NCI-H526 (cell line): ENCODE measurements at regions not wholly inside any gene's neighbourhood (a gene's known extent, or its start where the extent isn't known, plus 50 kb on each side); places are given as distances from the start of the nearest gene placed in this dataset.

ENCODE experiments used
- DNase-seq, 2 experiments: peaks; one replicate each; lab custom pipeline; 2025; lab: John Stamatoyannopoulos, UW

DNA sequence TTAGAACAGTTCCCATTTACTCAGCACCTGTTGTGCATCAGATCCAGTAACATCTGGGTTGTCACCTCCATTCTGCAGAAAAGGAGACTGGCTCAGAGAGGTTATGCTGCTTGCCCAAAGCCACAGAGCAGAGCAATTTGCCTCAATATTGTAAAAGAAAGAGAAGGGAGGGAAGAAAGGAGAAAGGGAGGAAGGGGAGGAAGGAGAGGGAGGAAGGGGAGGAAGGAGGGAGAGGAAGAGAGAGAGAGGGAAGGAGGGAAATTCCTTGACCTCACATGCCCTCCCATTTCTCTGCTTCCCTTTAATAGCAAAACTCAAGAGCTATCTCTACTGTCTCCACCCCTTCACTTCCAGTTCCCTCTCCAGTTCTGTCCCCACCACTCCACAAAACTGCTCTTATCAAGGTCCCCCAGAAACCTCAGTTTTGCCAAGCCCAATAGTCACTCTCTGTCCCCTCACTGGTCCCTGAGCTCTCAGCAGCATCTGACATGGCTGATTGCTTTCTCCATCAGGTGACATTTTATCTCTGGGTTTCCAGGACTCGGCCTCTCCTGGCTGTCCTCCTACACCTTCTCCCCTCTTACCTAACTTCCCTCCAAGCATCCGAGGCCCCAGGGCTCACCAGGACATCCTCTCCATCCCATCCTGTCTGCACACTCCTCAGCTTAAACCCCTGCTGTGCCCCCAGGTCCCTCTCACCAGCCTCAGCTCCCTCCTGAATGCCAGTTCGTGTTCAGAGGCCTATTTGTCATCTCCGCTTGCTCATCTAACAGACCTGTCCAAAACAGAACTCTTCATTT lies 104.7 kb upstream of the LINGO1 start:
- DNase-seq, result no peak

DNA sequence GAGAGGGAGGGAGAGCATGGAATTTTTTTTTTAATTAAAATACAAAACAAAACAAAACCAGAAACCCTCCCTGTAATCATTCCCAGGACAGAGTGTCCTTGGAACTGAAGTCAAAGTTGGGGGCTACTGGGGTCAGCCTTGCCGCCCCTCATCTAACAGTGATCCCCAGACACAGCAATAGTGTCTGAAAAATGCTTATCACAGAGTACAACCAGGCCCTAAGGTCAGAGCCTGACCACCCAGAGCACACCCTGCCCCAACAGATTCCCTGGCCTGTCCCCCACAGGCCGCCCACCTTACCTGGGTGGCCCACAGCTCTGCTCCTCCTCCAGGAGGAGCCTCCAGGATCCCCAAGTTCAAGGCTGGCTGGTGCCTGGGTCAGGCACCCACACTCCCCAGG lies 101.6 kb upstream of the LINGO1 start:
- DNase-seq, result no peak

DNA sequence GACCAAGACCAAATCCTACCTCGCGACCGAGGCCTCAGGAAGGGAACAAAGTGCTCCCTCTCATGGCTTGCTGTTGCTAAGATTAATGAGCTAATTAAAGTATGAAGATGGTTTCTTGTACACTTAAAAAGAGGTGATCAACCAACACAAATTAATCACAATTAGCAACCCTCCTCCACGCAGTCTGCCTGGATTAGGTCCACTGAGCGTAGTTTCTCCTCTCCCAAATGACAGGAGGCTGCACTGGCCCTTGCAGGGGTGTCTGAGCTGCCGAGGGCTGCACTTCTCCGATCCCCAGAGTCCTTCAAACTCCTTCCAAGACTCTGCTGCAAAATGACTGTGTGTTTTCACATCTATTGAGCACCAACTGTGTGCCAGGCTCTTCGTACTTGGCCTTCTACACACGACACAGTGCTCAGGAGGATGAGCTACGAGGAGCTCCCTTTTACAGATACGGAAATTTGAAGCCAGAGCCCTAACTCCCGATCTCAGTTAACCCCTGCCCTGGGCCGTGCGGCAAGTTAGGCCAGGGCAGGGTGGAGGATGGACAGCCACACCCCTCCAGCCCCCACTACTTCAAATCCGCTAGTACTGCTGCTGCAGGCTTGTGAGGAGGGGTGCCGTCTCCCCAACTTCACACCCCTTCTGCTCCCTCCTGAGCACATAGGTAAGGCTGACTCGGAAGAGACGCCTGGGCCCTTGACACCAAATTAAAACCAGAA lies 101.0 kb upstream of the LINGO1 start:
- DNase-seq, result no peak

DNA sequence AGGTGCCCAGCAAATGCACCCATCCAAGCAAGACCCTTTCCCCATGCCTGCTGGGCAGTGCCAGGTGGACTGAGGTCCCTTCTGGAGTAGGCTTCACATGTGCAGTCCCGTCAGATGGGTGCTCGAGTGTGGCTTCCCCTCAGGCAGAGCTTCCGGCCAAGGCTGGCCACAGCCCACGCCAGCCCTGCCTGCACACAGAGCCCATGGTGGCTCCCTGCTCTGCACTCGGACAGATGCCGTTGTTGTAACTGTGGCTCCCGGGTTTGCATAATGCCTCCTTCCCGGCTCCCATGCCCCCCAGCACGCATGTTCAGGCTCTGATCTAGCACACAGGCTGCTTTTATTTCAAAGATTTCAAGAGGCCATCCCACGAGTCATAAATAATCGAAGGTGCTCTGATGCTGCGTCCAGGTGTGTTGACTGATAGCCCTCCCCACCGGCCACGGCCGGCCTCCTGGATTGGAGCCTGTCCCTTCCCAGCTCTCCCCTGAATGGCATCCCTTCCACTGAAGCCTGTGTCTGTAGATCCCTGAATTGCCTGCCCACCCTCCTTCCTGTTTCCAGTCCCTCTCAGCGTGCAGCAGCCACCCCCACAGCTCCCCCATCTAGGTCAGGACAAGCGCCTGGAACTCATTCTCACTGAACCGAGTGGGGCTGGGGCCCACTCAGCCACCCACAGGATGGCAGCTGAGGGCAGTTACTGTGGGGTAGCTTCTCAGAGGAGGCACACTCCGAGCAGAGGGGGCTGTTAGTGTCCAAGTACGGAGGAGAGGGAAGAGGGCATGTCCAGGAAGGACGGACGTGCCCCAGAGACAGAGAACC lies 100.0 kb upstream of the LINGO1 start:
- peak in 1 of 2 experiments; percentile 43 for DNase-seq

DNA sequence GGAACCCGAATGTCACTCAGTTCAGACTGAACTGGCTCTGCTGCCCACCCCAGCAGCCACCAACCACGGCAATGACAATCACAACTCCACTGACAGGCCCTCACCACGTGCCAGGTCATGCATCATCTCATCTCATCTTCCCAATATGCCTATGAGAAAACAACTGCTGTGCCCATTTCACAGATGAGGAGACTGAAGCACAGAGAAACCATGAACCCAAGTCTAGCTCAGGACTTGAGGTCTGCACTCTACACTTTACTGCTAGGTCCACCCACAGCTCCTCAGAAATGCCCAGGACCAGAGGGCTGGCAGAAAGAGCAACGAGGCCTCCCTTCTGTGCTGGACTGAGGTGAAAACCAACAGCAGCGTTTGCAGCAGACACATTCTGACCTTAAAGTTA lies 99.2 kb upstream of the LINGO1 start:
- no peak for DNase-seq

GRCh38 chr15:77731067-77731466 lies 98.4 kb upstream of the LINGO1 start:
- no peak for DNase-seq

DNA sequence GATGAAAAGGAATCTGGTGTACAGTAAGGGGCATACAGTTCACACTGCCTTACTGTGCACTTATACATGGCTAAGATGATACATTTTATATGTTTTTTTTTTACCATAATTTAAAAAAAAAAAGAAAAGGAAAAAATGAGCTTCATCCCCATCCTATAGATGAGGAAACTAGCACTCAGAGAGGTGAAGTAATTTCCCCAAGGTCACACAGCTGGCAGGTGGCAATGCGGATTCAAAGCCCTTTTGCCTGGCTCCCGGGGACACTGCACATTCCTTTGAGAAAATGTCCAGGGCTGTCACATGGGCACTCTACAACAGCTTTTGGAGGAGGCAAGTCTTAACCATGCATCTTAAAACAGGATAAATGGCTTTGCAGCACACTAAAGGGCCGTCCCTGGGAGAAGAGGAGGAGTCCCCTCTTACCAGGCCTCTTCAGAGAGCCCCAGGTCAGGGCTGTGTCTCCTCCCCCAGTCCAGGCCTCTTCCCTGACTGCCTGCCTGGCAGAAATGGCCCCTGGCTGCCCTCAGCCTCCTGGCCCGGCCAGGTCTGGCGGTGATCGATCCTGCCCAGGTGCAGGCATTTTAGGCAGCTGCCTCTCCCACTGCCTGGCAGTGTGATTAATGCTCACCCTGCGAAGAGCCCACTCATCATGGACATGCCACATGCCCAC lies 95.1 kb upstream of the LINGO1 start:
- DNase-seq, result no peak

GRCh38 chr15:77724715-77725114 lies 92.0 kb upstream of the LINGO1 start:
- DNase-seq, result no peak

GRCh38 chr15:77723756-77724155 lies 91.0 kb upstream of the LINGO1 start:
- no peak for DNase-seq

DNA sequence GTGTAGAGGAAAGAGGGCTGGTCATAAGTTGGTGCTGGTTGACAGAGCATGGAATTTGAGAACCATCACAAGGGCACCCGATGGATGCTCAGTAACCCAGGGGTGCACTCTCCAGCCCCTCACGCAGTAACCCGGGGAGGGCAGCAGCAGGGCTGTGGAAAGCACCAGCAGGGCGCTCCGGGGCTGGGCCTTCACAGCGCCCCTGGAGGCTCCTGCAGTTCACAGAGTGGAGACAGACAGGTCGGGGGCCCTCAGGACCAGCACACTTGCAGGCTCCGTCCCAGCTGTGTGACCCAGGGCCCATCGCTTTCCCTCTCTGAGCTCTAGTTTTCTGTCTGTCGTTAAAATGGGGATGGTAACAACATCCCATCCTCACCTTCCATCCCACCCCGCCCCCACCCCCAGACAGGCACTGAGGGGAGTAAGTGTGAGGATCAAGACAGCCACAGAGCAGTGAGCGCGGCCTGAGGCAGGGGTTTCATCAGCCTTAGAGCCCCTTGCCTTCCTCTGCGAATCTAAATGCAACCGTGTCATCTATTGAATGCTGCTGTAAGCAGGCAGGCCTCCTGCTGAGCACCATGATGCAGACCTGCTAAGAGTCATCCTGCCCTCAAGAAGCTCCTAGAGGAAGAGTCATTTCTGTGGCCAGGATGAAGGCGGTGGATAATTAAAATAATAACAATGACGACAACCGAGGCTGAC lies 90.2 kb upstream of the LINGO1 start:
- DNase-seq, result no peak

DNA sequence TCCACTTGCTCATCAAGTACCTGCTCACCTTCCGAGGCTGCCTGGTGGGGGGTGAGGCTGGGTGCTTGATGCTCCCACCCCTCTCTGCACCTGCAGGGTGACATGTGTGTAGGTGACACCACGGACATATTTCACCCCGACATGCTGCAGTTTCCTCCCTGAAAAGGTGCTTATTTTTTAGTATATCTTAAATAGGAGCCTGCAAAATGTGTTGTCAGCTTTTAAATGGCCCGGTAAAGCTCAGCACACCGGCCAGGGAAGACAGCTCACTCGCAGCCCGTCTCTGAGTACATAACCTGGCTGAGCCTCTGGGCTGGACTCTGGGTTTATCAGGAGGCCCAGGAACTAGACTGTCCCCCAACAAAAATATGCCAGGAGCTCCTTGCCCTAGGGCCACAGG lies 89.3 kb upstream of the LINGO1 start:
- DNase-seq, result no peak

DNA sequence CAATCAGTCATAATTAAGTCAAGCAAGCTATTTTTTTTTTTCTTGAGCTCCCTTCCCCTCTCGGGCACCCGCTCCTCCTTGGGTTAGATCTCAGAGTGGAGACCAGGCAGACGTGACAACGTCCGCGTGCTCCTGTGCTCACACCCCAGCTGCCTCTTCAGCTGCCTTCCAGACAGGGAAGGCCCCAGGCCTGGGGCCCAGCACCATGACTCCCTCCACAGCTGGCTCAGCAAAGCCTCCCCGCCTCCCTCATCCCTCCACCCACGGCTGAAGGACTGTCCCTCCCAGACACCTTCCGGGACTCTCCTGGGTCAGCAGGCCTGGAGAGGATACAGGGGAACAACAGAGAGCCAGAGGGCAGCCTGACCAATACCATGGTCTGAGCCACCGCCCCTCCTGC lies 87.9 kb upstream of the LINGO1 start:
- no peak for DNase-seq

DNA sequence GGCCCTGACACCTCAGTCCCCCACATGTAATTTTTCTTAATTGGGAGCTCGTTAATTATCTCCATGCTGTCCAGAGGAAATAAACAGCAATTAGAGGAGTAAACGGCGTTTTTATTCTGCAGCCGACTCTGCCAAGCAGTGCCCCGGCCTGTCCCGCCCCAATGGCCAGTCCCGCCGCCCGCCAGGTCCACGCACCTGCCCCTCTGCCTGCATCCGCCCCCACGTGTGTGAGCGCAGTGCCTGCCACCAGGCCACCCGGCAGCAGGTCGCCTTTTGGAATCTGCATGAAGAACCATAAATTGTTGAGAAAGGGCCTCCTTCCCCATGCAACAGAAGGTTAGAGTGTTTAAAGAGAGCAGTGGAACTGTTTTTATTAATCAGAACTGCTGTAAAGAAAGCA lies 87.5 kb upstream of the LINGO1 start:
- DNase-seq, result no peak

DNA sequence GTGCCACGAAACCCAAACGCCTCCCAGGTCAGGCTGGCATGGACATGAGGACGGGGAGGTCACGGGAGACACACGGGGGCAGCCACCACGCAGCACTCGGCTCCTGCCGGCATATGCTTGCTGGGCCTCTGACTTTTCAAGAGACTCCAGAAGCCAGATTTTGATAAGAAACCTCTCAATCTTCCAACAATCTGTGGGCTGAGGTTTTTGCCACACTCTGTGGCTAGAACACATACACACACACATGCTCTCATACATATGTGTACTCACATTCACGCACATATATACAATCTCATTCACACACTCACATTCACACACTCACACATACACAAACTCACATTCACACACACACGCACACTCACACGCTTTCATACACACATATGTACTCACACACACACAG lies 86.7 kb upstream of the LINGO1 start:
- DNase-seq, result no peak

DNA sequence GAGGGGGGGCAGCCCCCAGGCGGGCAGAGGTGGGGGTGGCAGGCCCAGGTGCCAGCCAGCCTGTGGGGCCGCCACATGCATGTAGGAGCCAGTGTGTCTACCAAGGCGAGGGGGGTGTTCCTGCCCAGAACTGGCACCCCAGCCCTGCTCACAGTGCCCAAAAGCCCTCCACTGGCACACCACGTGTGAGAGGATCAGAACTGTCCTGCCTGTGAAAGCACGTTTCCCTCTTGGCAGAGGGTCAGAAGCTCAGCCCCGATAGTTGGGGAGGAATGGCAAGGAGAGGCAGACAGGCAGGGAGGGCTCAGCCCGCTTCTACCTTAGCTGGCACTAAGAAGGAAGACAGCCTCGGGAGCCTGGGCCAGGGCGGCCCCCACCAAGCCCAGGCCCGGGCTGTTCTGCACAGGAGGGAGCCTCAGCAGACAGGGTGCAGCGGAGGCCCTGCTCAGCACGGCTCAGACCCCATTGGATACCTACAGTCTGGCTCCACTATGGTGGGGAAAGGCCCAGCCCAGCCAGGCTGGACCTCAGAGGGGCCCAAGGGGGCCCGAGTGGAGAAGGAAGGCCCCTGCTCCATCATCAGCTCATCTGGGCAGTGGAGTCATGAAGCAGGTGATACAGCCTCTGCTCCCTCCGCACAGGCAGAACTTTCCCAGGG lies 84.8 kb upstream of the LINGO1 start:
- no peak for DNase-seq

- DNase-seq, result no peak
These were observed 84.1 kb upstream of the LINGO1 start for GRCh38 chr15:77716632-77717332.

DNA sequence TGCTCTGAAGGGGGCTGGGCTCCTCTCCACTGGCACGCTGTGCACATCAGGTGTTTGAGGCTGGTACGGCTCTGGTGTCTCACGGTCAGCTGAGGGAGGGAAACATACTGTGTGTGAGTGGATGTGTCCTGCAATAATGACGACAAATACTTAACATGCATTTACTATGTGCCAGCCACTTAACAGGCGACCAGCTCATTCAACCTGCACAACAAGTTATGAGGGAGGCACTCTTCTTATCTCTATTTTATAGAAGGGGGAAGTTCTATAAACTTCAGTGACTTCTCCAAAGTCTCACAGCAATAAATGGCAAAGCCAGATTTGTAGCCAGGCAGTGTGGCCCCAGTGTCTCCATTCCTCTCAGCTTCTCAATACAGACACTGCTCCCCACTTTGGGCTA lies 83.1 kb upstream of the LINGO1 start:
- DNase-seq, result no peak

GRCh38 chr15:77715051-77715450 lies 82.3 kb upstream of the LINGO1 start:
- DNase-seq, result no peak

DNA sequence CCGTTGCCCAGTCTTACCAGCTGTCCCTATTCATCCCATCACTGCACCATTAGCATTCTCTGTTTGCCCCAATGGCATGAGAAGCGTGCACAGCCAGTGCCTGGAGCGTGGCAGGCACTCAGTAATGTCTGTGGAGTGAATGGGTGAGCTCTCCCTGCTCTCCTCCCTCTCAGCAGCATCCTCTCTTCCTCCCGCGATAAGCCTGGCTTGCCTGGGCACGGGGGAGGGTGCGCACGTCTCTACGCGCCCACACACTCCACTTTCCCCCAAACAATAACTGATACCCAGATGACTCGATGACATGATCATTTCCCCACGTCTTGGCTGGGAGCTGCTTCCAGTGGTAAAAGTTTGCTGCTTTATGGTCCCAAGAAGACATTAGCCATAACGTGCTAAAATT lies 81.8 kb upstream of the LINGO1 start:
- no peak for DNase-seq

DNA sequence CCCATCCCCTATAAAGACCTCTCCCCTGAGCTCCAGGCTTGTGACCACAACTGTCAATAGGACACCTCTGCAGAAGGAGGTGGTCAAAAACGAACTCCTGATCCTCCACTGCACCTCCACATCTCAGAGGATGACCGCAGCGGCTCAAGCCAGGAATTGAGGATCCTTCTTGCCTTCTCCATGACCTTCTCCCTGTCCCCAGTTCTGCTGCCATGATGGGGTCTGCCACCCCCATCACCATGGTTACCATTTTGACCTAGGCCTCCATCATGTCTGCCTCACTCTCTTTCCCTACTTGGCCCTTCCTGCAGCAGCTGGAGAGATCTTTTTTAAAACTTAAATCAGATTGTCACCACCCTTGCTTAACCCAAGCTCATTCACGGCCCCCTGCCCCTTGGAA lies 81.3 kb upstream of the LINGO1 start:
- DNase-seq, result no peak
